ENCODE measurements at regions not wholly inside any gene's neighbourhood (a gene's known extent, or its start where the extent isn't known, plus 50 kb on each side); places are given as distances from the start of the nearest gene placed in this dataset.

DNA sequence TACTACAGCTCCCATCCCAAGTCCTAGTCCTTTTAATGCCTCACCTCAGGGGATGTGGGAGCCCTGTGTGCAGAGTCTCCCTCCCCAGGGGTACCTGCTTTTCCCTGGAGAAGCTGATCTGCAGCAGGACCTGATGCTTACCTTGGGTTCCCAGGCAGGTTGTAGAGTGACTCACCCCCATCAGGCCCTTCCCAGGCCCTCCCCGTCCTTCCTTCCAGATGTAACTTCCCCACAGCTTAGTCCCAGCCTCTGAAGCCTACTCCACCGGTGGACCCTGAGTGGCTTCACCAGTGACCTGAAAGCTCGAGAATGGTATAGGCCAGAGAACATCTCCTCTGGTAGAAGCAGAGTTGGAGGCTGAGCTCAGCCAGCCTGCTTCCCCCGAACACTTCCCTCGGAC, 254.2 kb upstream of the STT3B start:
- TF ChIP-seq GATAD1 (CRISPR knock-in tag; IDR thresholded peaks at IDR 0.05), result no peak
- TF ChIP-seq ZNF317 (CRISPR knock-in tag; IDR thresholded peaks at IDR 0.05), result no peak
- TF ChIP-seq, protein P1, sequence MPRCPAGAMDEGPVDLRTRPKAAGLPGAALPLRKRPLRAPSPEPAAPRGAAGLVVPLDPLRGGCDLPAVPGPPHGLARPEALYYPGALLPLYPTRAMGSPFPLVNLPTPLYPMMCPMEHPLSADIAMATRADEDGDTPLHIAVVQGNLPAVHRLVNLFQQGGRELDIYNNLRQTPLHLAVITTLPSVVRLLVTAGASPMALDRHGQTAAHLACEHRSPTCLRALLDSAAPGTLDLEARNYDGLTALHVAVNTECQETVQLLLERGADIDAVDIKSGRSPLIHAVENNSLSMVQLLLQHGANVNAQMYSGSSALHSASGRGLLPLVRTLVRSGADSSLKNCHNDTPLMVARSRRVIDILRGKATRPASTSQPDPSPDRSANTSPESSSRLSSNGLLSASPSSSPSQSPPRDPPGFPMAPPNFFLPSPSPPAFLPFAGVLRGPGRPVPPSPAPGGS (CRISPR knock-in tag; IDR thresholded peaks at IDR 0.05), result no peak
- TF ChIP-seq, protein P2, sequence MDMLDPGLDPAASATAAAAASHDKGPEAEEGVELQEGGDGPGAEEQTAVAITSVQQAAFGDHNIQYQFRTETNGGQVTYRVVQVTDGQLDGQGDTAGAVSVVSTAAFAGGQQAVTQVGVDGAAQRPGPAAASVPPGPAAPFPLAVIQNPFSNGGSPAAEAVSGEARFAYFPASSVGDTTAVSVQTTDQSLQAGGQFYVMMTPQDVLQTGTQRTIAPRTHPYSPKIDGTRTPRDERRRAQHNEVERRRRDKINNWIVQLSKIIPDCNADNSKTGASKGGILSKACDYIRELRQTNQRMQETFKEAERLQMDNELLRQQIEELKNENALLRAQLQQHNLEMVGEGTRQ (IDR thresholded peaks at IDR 0.05; ENCODE audit: low read depth, low read length), result no peak
- TF ChIP-seq, protein P2 (CRISPR knock-in tag; IDR thresholded peaks at IDR 0.05; ENCODE audit: borderline replicate concordance), result no peak
- no peak for TF ChIP-seq ZBTB7A (CRISPR knock-in tag; IDR thresholded peaks at IDR 0.05)
- TF ChIP-seq NFKBIZ (CRISPR knock-in tag; IDR thresholded peaks at IDR 0.05), result no peak
- no peak for TF ChIP-seq ZZZ3 (CRISPR knock-in tag; IDR thresholded peaks at IDR 0.05; ENCODE audit: borderline replicate concordance)
- TF ChIP-seq ZNF263 (CRISPR knock-in tag; IDR thresholded peaks at IDR 0.05), result no peak

Data from HepG2 (cell line).